K562 (cell line): ENCODE measurements at regions not wholly inside any gene's neighbourhood (a gene's known extent, or its start where the extent isn't known, plus 50 kb on each side); places are given as distances from the start of the nearest gene placed in this dataset.

Source experiments
- ATAC-seq: fragments of 200-7000 bp; cut with Tn5 transposase; 3 replicates; pipeline ENCODE4 v1.9.1; 2020; ENCODE audit warnings: moderate library complexity
- BruUV-seq: library from RNA; stranded (reverse); fragments of 400-500 nt; replicated peaks from 2 replicates; lab custom pipeline; 2021; lab: Mats Ljungman, UMichigan
- CTCF ChIA-PET: fragments of 300-600 bp; formaldehyde crosslinking; extraction: SDS; loops from one replicate; lab custom pipeline; 2021; ENCODE audit warnings: low intra/inter-chr PET ratio; lab: Yijun Ruan, JAX
- POLR2A ChIA-PET: fragments of 300-600, 350-650 bp; sonication (Branson Sonifier 250); formaldehyde crosslinking; extraction: SDS; loops from one replicate; lab custom pipeline; 2021; ENCODE audit warnings: antibody characterized with exemption, inconsistent platforms; lab: Yijun Ruan, JAX
- DNase-seq, 4 experiments: peaks; one replicate each; pipeline versions ENCODE4 v3.0.0 to v3.0.0-alpha.2; 2011 to 2018; ENCODE audit warnings: low spot score in 3 of 4, mixed read lengths in 3 of 4; ENCODE audit errors: extremely low read depth in 1 of 4
- FAIRE-seq: peaks from 2 replicates; lab custom pipeline; 2011; peaks lifted over from hg19 to GRCh38; lab: Jason Lieb, UNC
- H2AFZ ChIP-seq: 2 replicates; pipeline ENCODE4 v1.6.0; 2011; ENCODE audit warnings: low read depth, low read length, control low read depth, inconsistent platforms
- H3K27ac ChIP-seq: fragments of 200-600 bp; 3 replicates; pipeline ENCODE4 v1.8.0; 2011; ENCODE audit warnings: low read depth, mild to moderate bottlenecking, control low read depth, inconsistent platforms, low read length, moderate library complexity, mixed read lengths; ENCODE audit errors: extremely low read depth
- H3K27me3 ChIP-seq, 2 experiments: fragments of 300-600 bp in 1 of 2; 2 replicates in 1 of 2; 3 replicates in 1 of 2; pipeline versions ENCODE4 v1.6.0 to v1.8.0; 2011; ENCODE audit warnings: inconsistent platforms in 2 of 2, low read length in 2 of 2, mild to moderate bottlenecking in 1 of 2, mixed read lengths in 1 of 2, moderate library complexity in 1 of 2; ENCODE audit not compliant: control insufficient read depth in 2 of 2, insufficient read depth in 2 of 2
- H3K36me3 ChIP-seq: fragments of 300-600 bp; 3 replicates; pipeline ENCODE4 v1.8.0; 2011; ENCODE audit warnings: mild to moderate bottlenecking, low read length, inconsistent platforms; ENCODE audit not compliant: control insufficient read depth, insufficient read depth
- H3K4me1 ChIP-seq, 2 experiments: fragments of 200-600 bp in 1 of 2; replicated peaks in 1 of 2; 2 replicates in 1 of 2; 3 replicates in 1 of 2; pipeline versions ENCODE4 v1.5.1 to v1.8.0; 2011; ENCODE audit warnings: inconsistent platforms in 2 of 2, low read length in 2 of 2, mild to moderate bottlenecking in 1 of 2, mixed read lengths in 1 of 2, moderate library complexity in 1 of 2; ENCODE audit not compliant: control insufficient read depth in 2 of 2, insufficient read depth in 2 of 2
- H3K4me2 ChIP-seq: 2 replicates; pipeline ENCODE4 v1.6.1; 2011; ENCODE audit warnings: low read length, control low read depth, inconsistent platforms, mixed read lengths; ENCODE audit not compliant: insufficient read depth
- H3K4me3 ChIP-seq: fragments of 200-600 bp; sonication (generic), shearing (Covaris generic); 2 replicates; pipeline ENCODE4 v1.5.1; 2016; ENCODE audit warnings: control low read depth, inconsistent platforms
- H3K79me2 ChIP-seq: fragments of 200-600 bp; 3 replicates; pipeline ENCODE4 v1.8.0; 2011; ENCODE audit warnings: low read length, inconsistent platforms; ENCODE audit not compliant: control insufficient read depth, insufficient read depth
- H3K9ac ChIP-seq, 2 experiments: 2 replicates each; pipeline versions ENCODE4 v1.6.0 to v1.6.1; 2011; ENCODE audit warnings: low read depth in 2 of 2, low read length in 2 of 2, control low read depth in 1 of 2, inconsistent platforms in 1 of 2, mild to moderate bottlenecking in 1 of 2, mixed read lengths in 1 of 2; ENCODE audit not compliant: insufficient read depth in 1 of 2
- H3K9me1 ChIP-seq: one replicate; pipeline ENCODE4 v1.6.0; 2011; ENCODE audit warnings: inconsistent platforms, mild to moderate bottlenecking, low read length, moderate library complexity; ENCODE audit not compliant: control insufficient read depth, insufficient read depth
- H3K9me3 ChIP-seq: replicated peaks from 2 replicates; pipeline ENCODE4 v1.5.1; 2011; ENCODE audit warnings: low read depth, low read length, inconsistent platforms; ENCODE audit not compliant: control insufficient read depth, insufficient read depth
- H4K20me1 ChIP-seq: replicated peaks from 2 replicates; pipeline ENCODE4 v1.6.1; 2011; ENCODE audit warnings: low read length, inconsistent platforms, mixed read lengths; ENCODE audit not compliant: control insufficient read depth, insufficient read depth
- EGR1 ChIP-seq: fragments of 450-650 bp; conservative IDR thresholded peaks from 2 replicates; pipeline ENCODE4 v1.6.1; 2017; ENCODE audit warnings: mild to moderate bottlenecking
- EWSR1 ChIP-seq: fragments of 450-650 bp; IDR thresholded peaks from 2 replicates; pipeline ENCODE4 v1.6.1; 2018; ENCODE audit warnings: borderline replicate concordance, mild to moderate bottlenecking, low read depth, moderate library complexity; ENCODE audit not compliant: partially characterized antibody
- FOXA3 ChIP-seq, 2 experiments: fragments of 450-650 bp in 1 of 2; sonication (generic) in 1 of 2; formaldehyde crosslinking; IDR thresholded peaks in 1 of 2; conservative IDR thresholded peaks in 1 of 2; 2 replicates each; pipeline versions ENCODE4 v1.4.0 to v1.8.0; 2020 to 2022; ENCODE audit warnings: mild to moderate bottlenecking in 2 of 2, missing genetic modification reagents in 1 of 2
- FOXM1 ChIP-seq, 2 experiments: fragments of 450-650 bp in 1 of 2; sonication (generic) in 1 of 2; formaldehyde crosslinking in 1 of 2; IDR thresholded peaks; 2 replicates each; pipeline versions ENCODE4 v1.6.1 to v1.9.0; 2017 to 2022; ENCODE audit warnings: low read depth in 2 of 2, mild to moderate bottlenecking in 2 of 2, missing genetic modification reagents in 1 of 2, moderate library complexity in 1 of 2
- MEF2A ChIP-seq: IDR thresholded peaks from 2 replicates; pipeline ENCODE4 v1.6.1; 2011; ENCODE audit warnings: low read depth, mild to moderate bottlenecking, low read length, moderate library complexity; ENCODE audit not compliant: control insufficient read depth
- POLR2A ChIP-seq: fragments of 450-650 bp; conservative IDR thresholded peaks from 2 replicates; pipeline ENCODE4 v1.6.1; 2016
- SMARCE1 ChIP-seq: fragments of 450-650 bp; IDR thresholded peaks from 2 replicates; pipeline ENCODE4 v1.7.1; 2016; ENCODE audit warnings: mild to moderate bottlenecking
- ZC3H11A ChIP-seq: IDR thresholded peaks from 2 replicates; pipeline ENCODE4 v1.6.1; 2012; ENCODE audit warnings: low read depth, low read length, improper control_type of control experiment
- ZHX1 ChIP-seq: fragments of 150-350 bp; conservative IDR thresholded peaks from 2 replicates; pipeline ENCODE4 v1.6.1; 2014; ENCODE audit warnings: low read length
- WGBS: fragments of 100-300 bp; shearing (Covaris generic); methylation state at CpG from one replicate; pipeline ENCODE4 v1.1.6; 2016; ENCODE audit warnings: low coverage, mixed read lengths; ENCODE audit not compliant: insufficient coverage; ENCODE audit errors: missing lambda C conversion rate; 5-methylcytosine and 5-hydroxymethylcytosine counted together
- in situ Hi-C: fragments of 300-500 bp; cut with MboI; formaldehyde crosslinking; loops from 4 replicates; pipeline ENCODE4 v1.15.0; 2018; ENCODE audit warnings: inconsistent platforms, mixed read lengths
- intact Hi-C: fragments of 100-400 bp; cut with micrococcal nuclease; formaldehyde crosslinking; loops from 2 replicates; pipeline ENCODE4 v1.14.2; 2022

DNA sequence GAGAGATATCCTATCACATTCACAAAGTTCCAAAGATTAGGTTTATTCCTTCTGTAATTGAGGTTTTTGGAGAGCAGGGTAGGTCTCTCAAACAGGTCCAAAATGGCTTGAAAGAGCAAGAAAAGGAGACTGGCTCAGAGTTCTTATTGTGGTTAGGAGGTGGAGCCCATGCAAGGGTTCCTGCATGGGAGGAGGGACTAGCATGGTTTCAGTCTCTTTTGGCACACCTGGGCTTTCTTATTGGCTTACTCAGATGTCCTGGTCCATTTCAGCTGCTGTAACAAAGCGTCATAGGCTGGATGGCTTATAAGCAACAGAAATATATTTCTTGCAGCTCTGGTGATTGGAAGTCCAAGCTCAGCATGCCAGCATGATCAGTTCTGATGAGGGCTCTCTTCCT, 493.1 kb downstream of the REEP3 start:
- Histone ChIP-seq H3K4me1 (no peaks in the 10 kb centered on the region), H3K79me2 (no peaks in the 10 kb centered on the region), H3K27me3 (no peaks in the 10 kb centered on the region), H3K4me2 (no peak overlapping the region), H3K36me3 (no peaks in the 10 kb centered on the region), H3K4me3 (no peak overlapping the region), H3K9me1 (no peaks in the 10 kb centered on the region), H4K20me1 (no peaks in the 10 kb centered on the region), H2AFZ (no peak overlapping the region), H3K27ac (no peak overlapping the region), H3K9me3 (no peaks in the 10 kb centered on the region), H3K9ac (no peak overlapping the region)
- no TSS peak for BruUV-seq
- TF ChIP-seq MEF2A (no peak), EGR1 (no peak), ZC3H11A (no peak), SMARCE1 (no peak), EWSR1 (no peak), FOXA3 (CRISPR knock-in tag; conservative IDR thresholded peaks at IDR 0.05 in 1 of 2, IDR thresholded peaks at IDR 0.05 in 1 of 2) (no peak), POLR2A (no peak), ZHX1 (no peak), FOXM1 (IDR thresholded peaks at IDR 0.05; ENCODE audit: low read depth) (no peak), FOXM1 (CRISPR knock-in tag; IDR thresholded peaks at IDR 0.05; ENCODE audit: low read depth) (no peak)
- in situ Hi-C loops, result no loop called here
- no peak for FAIRE-seq
- DNase-seq, result no peak
- intact Hi-C loops, result no loop called here
- POLR2A ChIA-PET, result interaction anchor here (0.5 kb wide), 1 partner anchor 1005 kb away, joined by 3 read pairs; no protein-coding TSS in a partner anchor
- WGBS, result 0% methylated on average over 1 of the region's 1 CpG
- no peak for ATAC-seq
- CTCF ChIA-PET, result no interaction called here
